NCI-H1930 (cell line): ENCODE measurements at regions not wholly inside any gene's neighbourhood (a gene's known extent, or its start where the extent isn't known, plus 50 kb on each side); places are given as distances from the start of the nearest gene placed in this dataset.
A peak's percentile ranks its signal among the peaks of the same experiment; 100 is the strongest.

Experiments
- DNase-seq, 2 experiments: peaks; one replicate each; lab custom pipeline; 2025; lab: John Stamatoyannopoulos, UW

- no peak for DNase-seq
These were observed 141.1 kb upstream of the ZXDA start for GRCh38 chrX:58051346-58051745.

- no peak for DNase-seq
These were observed 133.9 kb upstream of the ZXDA start for GRCh38 chrX:58044130-58044529.

- DNase-seq = peak in 1 of 2 experiments; percentile 0
These were observed 115.7 kb upstream of the ZXDA start for GRCh38 chrX:58025979-58026378.

GRCh38 chrX:57985951-57986350 lies 75.7 kb upstream of the ZXDA start:
- DNase-seq = no peak

- no peak for DNase-seq
These were observed 74.4 kb upstream of the ZXDA start for GRCh38 chrX:57984620-57985019.

GRCh38 chrX:57977992-57978391 lies 67.7 kb upstream of the ZXDA start:
- DNase-seq = no peak

- no peak for DNase-seq
These were observed 54.7 kb upstream of the ZXDA start for GRCh38 chrX:57964975-57965374.
